ENCODE measurements at regions not wholly inside any gene's neighbourhood (a gene's known extent, or its start where the extent isn't known, plus 50 kb on each side); places are given as distances from the start of the nearest gene placed in this dataset.

DNA sequence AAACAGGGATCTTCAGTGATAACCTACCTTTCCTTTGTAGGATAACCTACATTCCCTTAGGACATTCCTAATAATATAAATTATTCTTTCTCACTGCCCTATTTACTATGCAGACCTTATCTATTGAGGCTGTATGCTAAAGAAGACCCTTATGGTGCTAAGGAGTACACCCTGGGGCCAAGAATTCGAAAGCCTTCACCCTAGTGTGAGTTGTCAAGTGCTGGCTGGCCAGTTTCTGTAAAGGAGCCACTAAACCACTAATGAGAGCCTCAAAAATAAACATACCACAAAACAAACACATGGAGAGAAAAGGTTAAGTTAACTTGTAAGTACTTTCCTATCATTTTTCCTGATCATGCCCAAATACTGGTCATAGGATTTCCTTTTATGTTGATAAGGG is 315.0 kb upstream of the CAMK1G start:
- TF ChIP-seq, protein P1, sequence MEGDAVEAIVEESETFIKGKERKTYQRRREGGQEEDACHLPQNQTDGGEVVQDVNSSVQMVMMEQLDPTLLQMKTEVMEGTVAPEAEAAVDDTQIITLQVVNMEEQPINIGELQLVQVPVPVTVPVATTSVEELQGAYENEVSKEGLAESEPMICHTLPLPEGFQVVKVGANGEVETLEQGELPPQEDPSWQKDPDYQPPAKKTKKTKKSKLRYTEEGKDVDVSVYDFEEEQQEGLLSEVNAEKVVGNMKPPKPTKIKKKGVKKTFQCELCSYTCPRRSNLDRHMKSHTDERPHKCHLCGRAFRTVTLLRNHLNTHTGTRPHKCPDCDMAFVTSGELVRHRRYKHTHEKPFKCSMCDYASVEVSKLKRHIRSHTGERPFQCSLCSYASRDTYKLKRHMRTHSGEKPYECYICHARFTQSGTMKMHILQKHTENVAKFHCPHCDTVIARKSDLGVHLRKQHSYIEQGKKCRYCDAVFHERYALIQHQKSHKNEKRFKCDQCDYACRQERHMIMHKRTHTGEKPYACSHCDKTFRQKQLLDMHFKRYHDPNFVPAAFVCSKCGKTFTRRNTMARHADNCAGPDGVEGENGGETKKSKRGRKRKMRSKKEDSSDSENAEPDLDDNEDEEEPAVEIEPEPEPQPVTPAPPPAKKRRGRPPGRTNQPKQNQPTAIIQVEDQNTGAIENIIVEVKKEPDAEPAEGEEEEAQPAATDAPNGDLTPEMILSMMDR (IDR thresholded peaks at IDR 0.05) = no peak
- TF ChIP-seq, protein P2, sequence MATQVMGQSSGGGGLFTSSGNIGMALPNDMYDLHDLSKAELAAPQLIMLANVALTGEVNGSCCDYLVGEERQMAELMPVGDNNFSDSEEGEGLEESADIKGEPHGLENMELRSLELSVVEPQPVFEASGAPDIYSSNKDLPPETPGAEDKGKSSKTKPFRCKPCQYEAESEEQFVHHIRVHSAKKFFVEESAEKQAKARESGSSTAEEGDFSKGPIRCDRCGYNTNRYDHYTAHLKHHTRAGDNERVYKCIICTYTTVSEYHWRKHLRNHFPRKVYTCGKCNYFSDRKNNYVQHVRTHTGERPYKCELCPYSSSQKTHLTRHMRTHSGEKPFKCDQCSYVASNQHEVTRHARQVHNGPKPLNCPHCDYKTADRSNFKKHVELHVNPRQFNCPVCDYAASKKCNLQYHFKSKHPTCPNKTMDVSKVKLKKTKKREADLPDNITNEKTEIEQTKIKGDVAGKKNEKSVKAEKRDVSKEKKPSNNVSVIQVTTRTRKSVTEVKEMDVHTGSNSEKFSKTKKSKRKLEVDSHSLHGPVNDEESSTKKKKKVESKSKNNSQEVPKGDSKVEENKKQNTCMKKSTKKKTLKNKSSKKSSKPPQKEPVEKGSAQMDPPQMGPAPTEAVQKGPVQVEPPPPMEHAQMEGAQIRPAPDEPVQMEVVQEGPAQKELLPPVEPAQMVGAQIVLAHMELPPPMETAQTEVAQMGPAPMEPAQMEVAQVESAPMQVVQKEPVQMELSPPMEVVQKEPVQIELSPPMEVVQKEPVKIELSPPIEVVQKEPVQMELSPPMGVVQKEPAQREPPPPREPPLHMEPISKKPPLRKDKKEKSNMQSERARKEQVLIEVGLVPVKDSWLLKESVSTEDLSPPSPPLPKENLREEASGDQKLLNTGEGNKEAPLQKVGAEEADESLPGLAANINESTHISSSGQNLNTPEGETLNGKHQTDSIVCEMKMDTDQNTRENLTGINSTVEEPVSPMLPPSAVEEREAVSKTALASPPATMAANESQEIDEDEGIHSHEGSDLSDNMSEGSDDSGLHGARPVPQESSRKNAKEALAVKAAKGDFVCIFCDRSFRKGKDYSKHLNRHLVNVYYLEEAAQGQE (IDR thresholded peaks at IDR 0.05; ENCODE audit: insufficient read depth in 1 of 2, low read depth in 2 of 2, low read length in 1 of 2) = no peak
- TF ChIP-seq POLR2AphosphoS5 (IDR thresholded peaks at IDR 0.05; ENCODE audit: low read depth, low read length) (no peak), SIN3A (IDR thresholded peaks at IDR 0.05; ENCODE audit: borderline replicate concordance, insufficient read depth, low read depth, low read length) (no peak), TCF7L2 (IDR thresholded peaks at IDR 0.05; ENCODE audit: low read depth, low read length) (no peak)
